B cell (primary cell): ENCODE measurements at regions not wholly inside any gene's neighbourhood (a gene's known extent, or its start where the extent isn't known, plus 50 kb on each side); places are given as distances from the start of the nearest gene placed in this dataset.

Experiments used
- ATAC-seq: fragments of 200-7000 bp; cut with Tn5 transposase; one replicate; pipeline ENCODE4 v1.10.0; 2021; ENCODE audit warnings: low read depth, mild to moderate bottlenecking, moderate number of reproducible peaks, moderate library complexity
- CTCF ChIA-PET: fragments of 350-600 bp; sonication (Branson Sonifier 250); formaldehyde crosslinking; loops from one replicate; lab custom pipeline; 2021; ENCODE audit warnings: antibody characterized with exemption, inconsistent platforms; lab: Charles Lee
- POLR2A ChIA-PET: fragments of 350-600 bp; sonication (Branson Sonifier 250); formaldehyde crosslinking; loops from one replicate; lab custom pipeline; 2021; ENCODE audit warnings: antibody characterized with exemption; lab: Charles Lee
- DNase-seq: peaks from one replicate; pipeline ENCODE4 v3.0.0; 2013
- H2AFZ ChIP-seq: 2 replicates; pipeline ENCODE4 v1.6.1; 2012; ENCODE audit warnings: mild to moderate bottlenecking, low read depth, low read length; ENCODE audit not compliant: insufficient read depth, poor library complexity, severe bottlenecking
- H3K27ac ChIP-seq, 2 donors: 1 replicate in 1 of 2; 2 replicates in 1 of 2; pipeline ENCODE4 v1.5.1; 2012 to 2013; ENCODE audit warnings: low read length in 2 of 2, mild to moderate bottlenecking in 2 of 2, moderate library complexity in 1 of 2
- H3K27me3 ChIP-seq, 4 experiments: fragments of 200-600 bp in 1 of 4; sonication (generic) in 1 of 4; replicated peaks in 1 of 4; 1 replicate in 2 of 4; 2 replicates in 2 of 4; pipeline versions ENCODE4 v1.6.1 to v1.7.0; 2013 to 2016; ENCODE audit warnings: low read length in 3 of 4, mild to moderate bottlenecking in 2 of 4, mixed read lengths in 1 of 4, moderate library complexity in 1 of 4; ENCODE audit not compliant: insufficient read depth in 4 of 4, control insufficient read depth in 3 of 4; ENCODE audit errors: control extremely low read depth in 1 of 4
- H3K36me3 ChIP-seq, 2 experiments: replicated peaks in 1 of 2; 1 replicate in 1 of 2; 2 replicates in 1 of 2; pipeline versions ENCODE4 v1.6.1 to v1.7.1; 2013; ENCODE audit warnings: low read length in 1 of 2; ENCODE audit not compliant: insufficient read depth in 2 of 2, control insufficient read depth in 1 of 2; ENCODE audit errors: control extremely low read depth in 1 of 2, extremely low read depth in 1 of 2
- H3K4me1 ChIP-seq, 2 donors: fragments of 200-600 bp in 1 of 2; sonication (generic) in 1 of 2; 1 replicate in 1 of 2; 2 replicates in 1 of 2; pipeline versions ENCODE4 v1.5.1 to v1.6.1; 2013 to 2017; ENCODE audit warnings: low read length in 2 of 2; ENCODE audit not compliant: control insufficient read depth in 2 of 2, insufficient read depth in 2 of 2
- H3K4me2 ChIP-seq: replicated peaks from 2 replicates; pipeline ENCODE3; 2012; ENCODE audit warnings: mild to moderate bottlenecking, low read depth, low read length; ENCODE audit not compliant: poor library complexity, severe bottlenecking
- H3K4me3 ChIP-seq, 5 experiments: fragments of 200-600 bp in 1 of 5; sonication (generic) in 1 of 5; 1 replicate in 3 of 5; 2 replicates in 2 of 5; pipeline versions ENCODE4 v1.5.1 to v1.7.0; 2011 to 2016; ENCODE audit warnings: low read length in 4 of 5, mild to moderate bottlenecking in 4 of 5, low read depth in 2 of 5, control low read depth in 1 of 5, moderate library complexity in 1 of 5; ENCODE audit not compliant: insufficient read depth in 1 of 5; ENCODE audit errors: control extremely low read depth in 1 of 5, extremely low read depth in 1 of 5
- H3K79me2 ChIP-seq: fragments of 200-600 bp; sonication (generic); one replicate; pipeline ENCODE4 v1.6.0; 2016; ENCODE audit warnings: low read length; ENCODE audit not compliant: control insufficient read depth, insufficient read depth
- H3K9ac ChIP-seq: fragments of 200-600 bp; sonication (generic); 2 replicates; pipeline ENCODE4 v1.6.1; 2017; ENCODE audit warnings: mild to moderate bottlenecking, low read length, moderate library complexity
- H3K9me3 ChIP-seq, 3 donors: one replicate each; pipeline versions ENCODE4 v1.6.1 to v1.7.1; 2013; ENCODE audit warnings: low read length in 2 of 3; ENCODE audit not compliant: control insufficient read depth in 2 of 3, insufficient read depth in 1 of 3; ENCODE audit errors: control extremely low read depth in 1 of 3
- H4K20me1 ChIP-seq: 2 replicates; pipeline ENCODE4 v1.6.0; 2012; ENCODE audit warnings: mild to moderate bottlenecking, low read length; ENCODE audit not compliant: insufficient read depth, control insufficient read depth, poor library complexity, severe bottlenecking
- H3K27ac Mint-ChIP-seq: one replicate; pipeline ENCODE4 v1.8.0; 2021; ENCODE audit warnings: mixed read lengths
- H3K27me3 Mint-ChIP-seq: one replicate; pipeline ENCODE4 v1.8.0; 2021; ENCODE audit warnings: mixed read lengths
- H3K4me1 Mint-ChIP-seq: one replicate; pipeline ENCODE4 v1.8.0; 2021; ENCODE audit warnings: mixed read lengths
- H3K4me3 Mint-ChIP-seq: one replicate; pipeline ENCODE4 v1.8.0; 2021; ENCODE audit warnings: mixed read lengths
- H3K9me3 Mint-ChIP-seq: one replicate; pipeline ENCODE4 v1.8.0; 2022; ENCODE audit warnings: mixed read lengths; ENCODE audit not compliant: insufficient read depth
- EZH2 ChIP-seq: IDR thresholded peaks from 2 replicates; pipeline ENCODE4 v1.6.1; 2012; ENCODE audit warnings: borderline replicate concordance, low read depth, mild to moderate bottlenecking, moderate library complexity, low read length; ENCODE audit not compliant: insufficient read depth, poor library complexity, severe bottlenecking
- WGBS: methylation state at CpG from one replicate; pipeline ENCODE4 v1.1.5; 2013; ENCODE audit warnings: missing lambda C conversion rate; ENCODE audit not compliant: insufficient coverage; 5-methylcytosine and 5-hydroxymethylcytosine counted together
- intact Hi-C: fragments of 100-400 bp; cut with micrococcal nuclease; formaldehyde crosslinking; loops from one replicate; pipeline ENCODE4 v1.10.0; 2022
- TF ChIP-seq, protein P1 (sequence below): fragments of 200-600 bp; IDR thresholded peaks from one replicate; pipeline ENCODE4 v1.8.0; 2022; ENCODE audit warnings: antibody characterized with exemption, mild to moderate bottlenecking

DNA sequence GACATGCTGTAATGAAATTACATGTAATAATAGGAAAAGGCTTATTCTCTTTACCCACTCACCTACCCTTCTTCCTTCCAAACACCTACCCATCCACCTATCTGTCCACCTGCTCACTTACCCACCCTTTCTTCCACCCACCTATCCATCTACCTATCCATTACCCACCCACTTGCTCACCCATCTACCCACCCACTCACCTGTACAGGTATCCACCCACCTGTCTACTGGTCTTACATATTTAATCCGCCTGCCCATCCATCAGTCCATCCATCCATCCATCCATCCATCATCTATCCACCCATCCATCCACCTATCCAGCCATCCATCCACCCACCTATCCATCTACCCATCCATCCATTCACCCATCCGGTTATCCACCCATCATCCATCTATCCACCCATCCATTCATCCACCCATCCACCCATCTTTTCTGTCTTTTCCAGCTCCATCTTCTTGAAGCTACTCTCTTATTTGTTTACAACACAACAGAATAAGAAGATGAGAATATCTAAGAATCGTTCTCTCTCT lies 133.3 kb upstream of the STX18 start:
- no peak overlapping the region for H3K27ac Mint-ChIP-seq
- Histone ChIP-seq H3K36me3 (no peaks in the 10 kb centered on the region), H3K27me3 (no peaks in the 10 kb centered on the region), H3K79me2 (no peaks in the 10 kb centered on the region), H3K9ac (no peak overlapping the region), H3K4me1 (no peaks in the 10 kb centered on the region), H2AFZ (no peak overlapping the region), H3K4me2 (no peak overlapping the region), H3K27ac (no peak overlapping the region), H4K20me1 (no peaks in the 10 kb centered on the region), H3K9me3 (no peaks in the 10 kb centered on the region), H3K4me3 (no peak overlapping the region)
- WGBS = 100% methylated on average over 2 of the region's 3 CpGs
- no peaks in the 10 kb centered on the region for H3K27me3 Mint-ChIP-seq
- H3K4me1 Mint-ChIP-seq = no peaks in the 10 kb centered on the region
- POLR2A ChIA-PET = no interaction called here
- intact Hi-C loops = no loop called here
- no peak for TF ChIP-seq EZH2
- TF ChIP-seq, protein P1, sequence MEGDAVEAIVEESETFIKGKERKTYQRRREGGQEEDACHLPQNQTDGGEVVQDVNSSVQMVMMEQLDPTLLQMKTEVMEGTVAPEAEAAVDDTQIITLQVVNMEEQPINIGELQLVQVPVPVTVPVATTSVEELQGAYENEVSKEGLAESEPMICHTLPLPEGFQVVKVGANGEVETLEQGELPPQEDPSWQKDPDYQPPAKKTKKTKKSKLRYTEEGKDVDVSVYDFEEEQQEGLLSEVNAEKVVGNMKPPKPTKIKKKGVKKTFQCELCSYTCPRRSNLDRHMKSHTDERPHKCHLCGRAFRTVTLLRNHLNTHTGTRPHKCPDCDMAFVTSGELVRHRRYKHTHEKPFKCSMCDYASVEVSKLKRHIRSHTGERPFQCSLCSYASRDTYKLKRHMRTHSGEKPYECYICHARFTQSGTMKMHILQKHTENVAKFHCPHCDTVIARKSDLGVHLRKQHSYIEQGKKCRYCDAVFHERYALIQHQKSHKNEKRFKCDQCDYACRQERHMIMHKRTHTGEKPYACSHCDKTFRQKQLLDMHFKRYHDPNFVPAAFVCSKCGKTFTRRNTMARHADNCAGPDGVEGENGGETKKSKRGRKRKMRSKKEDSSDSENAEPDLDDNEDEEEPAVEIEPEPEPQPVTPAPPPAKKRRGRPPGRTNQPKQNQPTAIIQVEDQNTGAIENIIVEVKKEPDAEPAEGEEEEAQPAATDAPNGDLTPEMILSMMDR = no peak
- DNase-seq = no peak
- no peak for ATAC-seq
- H3K4me3 Mint-ChIP-seq = no peak overlapping the region
- H3K9me3 Mint-ChIP-seq = no peaks in the 10 kb centered on the region
- CTCF ChIA-PET = no interaction called here

DNA sequence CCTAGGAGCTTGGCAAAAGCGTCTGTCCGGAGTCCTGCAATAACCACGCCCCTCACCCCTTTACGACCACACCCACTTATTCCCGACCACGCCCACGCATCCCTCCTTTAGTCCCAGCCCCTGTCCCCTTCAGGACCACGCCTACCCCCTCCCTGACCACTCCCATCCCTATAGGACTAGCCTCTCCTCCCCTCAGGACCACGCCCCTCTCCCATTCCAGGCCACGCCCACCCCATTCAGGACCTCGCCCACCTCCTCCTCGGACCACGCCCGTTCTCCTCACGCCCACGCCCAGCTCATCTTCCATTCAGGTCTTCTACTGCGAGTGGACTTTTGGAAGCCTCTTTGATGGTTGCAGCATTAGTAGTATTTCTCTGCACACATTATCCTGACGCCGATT lies 131.2 kb upstream of the STX18 start:
- no peak for DNase-seq
- no peak overlapping the region for H3K4me3 Mint-ChIP-seq
- H3K4me1 Mint-ChIP-seq = peaks cover 3% of the 10 kb centered on the region
- Histone ChIP-seq H3K27me3 (no peaks in the 10 kb centered on the region), H3K9me3 (peaks cover 0 to 4% (median 0%) of the 10 kb centered on the region in 3 donors), H4K20me1 (no peaks in the 10 kb centered on the region), H3K36me3 (no peaks in the 10 kb centered on the region), H2AFZ (no peak overlapping the region), H3K9ac (no peak overlapping the region), H3K4me3 (no peak overlapping the region), H3K4me2 (no peak overlapping the region), H3K4me1 (peaks cover 0 to 4% of the 10 kb centered on the region in 2 donors), H3K27ac (no peak overlapping the region), H3K79me2 (no peaks in the 10 kb centered on the region)
- no peak overlapping the region for H3K27ac Mint-ChIP-seq
- H3K9me3 Mint-ChIP-seq = no peaks in the 10 kb centered on the region
- ChIA-PET CTCF (no interaction called here), POLR2A (no interaction called here)
- H3K27me3 Mint-ChIP-seq = no peaks in the 10 kb centered on the region
- no peak for ATAC-seq
- 85% methylated on average over 9 of the region's 19 CpGs for WGBS
- TF ChIP-seq, protein P1 = no peak
- no peak for TF ChIP-seq EZH2
- intact Hi-C loops = no loop called here
